ENCODE measurements at regions not wholly inside any gene's neighbourhood (a gene's known extent, or its start where the extent isn't known, plus 50 kb on each side); places are given as distances from the start of the nearest gene placed in this dataset.
"Not testable (repeated sequence)": the region's sequence is repeated elsewhere in the genome, so short reads cannot be mapped to it uniquely, and the experiment has no call there.

- no peak for DNase-seq (ENCODE audit: low read depth)
These were observed 332.7 kb upstream of the THBS1 start for GRCh38 chr15:39248204-39248603.

GRCh38 chr15:39250001-39250400, 330.9 kb upstream of the THBS1 start:
- no peak for DNase-seq (ENCODE audit: low read depth)

DNA sequence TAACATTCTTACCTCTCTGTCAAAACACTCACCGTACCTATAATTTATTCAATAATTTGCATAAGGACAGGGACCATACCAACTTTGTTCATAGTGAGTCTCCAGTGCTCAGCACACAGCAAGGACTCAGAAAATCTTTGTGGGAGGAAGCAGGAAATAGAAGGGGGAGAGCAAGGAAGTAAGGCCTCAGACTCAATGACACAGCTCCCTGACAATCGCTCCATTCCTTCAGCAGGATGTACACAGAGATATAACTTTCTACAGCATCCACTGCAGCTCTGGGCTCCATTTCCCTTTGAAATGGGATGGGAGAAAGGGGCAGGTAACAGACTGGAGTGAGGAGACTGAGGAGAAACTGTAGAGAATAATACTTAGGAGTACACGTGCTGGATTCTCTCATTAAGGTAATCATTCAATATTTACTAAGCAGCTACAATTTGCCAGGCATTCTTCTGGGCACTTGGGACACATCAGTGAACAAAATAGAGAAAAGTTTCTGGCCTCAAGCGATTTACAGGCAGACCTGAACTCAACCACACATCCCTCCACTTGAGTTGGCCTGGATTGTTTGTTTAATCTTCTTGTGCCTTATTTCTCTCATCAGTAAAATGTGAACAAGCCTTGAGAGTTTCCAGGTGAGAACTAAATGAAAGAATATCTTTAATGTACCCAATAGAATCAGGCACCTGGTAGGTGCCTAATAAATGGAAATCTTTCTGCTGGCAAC, 330.3 kb upstream of the THBS1 start:
- no peak for DNase-seq (ENCODE audit: low read depth)

- no peak for DNase-seq (ENCODE audit: low read depth)
These were observed 329.3 kb upstream of the THBS1 start for GRCh38 chr15:39251413-39252133.

DNA sequence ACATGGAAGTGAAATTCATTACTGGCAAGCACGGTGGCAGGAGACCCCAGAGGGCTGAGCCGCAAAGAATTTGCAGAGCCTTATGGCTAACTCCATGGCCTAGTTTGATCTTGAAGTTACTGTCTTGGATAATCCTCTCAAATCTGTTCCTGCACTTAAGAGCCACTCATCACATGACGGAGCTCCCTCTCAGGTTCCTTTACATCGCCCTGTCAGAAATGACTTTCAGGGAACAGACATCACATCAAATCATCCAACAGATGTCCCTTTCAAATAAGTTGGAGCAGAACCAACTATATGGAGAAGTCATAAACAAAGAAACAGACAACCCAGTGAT, 328.8 kb upstream of the THBS1 start:
- no peak for DNase-seq (ENCODE audit: low read depth)

DNA sequence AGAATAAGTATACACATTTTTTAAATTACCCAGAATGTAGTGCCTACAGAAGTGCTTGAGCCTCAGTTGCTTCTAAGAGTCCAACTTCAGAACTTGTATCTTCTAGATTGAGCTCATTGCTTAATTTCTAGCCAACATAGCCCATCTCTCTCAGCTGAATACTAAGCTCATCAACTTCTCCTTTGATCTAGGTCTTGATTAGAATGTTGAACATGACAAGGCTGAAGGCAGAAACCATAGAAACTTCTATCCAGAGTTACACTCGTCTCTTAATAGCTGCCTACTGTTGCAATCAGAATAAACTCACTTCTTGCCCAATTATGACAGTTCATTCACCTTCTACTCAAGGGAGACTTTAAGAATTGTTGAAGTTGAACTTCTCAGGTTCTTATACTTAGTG, 327.3 kb upstream of the THBS1 start:
- no peak for DNase-seq (ENCODE audit: low read depth)

DNA sequence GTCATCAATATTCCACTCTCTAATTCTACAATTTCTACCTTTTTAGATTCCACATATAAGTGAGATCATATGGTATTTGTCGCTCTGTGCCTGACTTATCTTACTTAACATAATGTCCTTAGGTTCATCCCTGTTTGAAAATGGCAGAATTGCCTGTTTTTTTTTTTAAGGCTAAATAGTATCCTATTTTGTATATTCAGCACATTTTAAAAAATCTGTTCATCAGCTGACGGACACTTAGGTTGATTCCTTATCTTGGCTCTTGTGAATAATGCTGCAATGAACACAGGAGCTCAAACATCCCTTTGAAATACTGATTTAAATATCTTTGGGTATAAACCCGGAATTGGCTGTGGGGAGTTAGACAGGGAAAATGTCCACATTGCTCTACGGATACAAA, 326.7 kb upstream of the THBS1 start:
- no peak for DNase-seq (ENCODE audit: low read depth)

- no peak for DNase-seq (ENCODE audit: low read depth)
These were observed 325.1 kb upstream of the THBS1 start for GRCh38 chr15:39255760-39256159.

DNA sequence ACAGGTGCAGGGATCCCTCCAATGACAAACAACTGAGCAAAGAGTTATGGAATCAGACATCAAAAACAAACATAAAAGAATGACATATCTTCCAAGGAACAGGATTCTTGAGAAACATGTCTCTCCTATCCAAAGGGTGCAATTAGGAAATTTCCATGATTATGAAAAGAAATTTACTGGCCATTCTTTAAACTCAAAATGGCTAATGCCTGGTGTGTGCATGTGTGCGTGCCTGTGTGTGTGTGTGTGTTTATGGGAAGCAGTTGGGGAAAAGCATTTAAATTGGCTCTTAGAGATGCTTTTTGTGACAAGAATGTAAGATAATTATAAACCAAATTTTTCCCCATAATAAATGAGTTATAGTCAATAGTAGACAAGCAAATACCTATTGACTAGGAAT, 320.5 kb upstream of the THBS1 start:
- no peak for DNase-seq (ENCODE audit: low read depth)

DNA sequence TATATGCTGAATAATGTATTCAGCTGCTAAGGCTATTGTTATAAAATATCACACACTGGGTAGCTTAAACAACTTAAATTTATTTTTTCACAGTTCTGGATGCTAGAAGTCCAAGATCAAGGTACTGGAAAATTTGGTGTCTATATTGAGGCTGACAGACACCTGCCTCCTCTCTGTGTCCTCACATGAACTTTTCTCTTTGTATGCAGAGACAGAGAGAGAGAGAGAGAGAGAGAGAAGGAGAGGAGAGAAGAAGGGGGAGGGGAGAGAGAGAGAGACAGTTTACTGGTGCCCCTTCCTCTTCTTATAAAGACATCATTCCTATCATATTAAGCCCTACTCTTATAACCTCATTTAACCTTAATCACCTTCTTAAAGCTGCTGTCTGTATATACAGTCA, 320.1 kb upstream of the THBS1 start:
- DNase-seq (ENCODE audit: low read depth), result no peak

- not testable (repeated sequence) for DNase-seq (ENCODE audit: low read depth)
These were observed 319.3 kb upstream of the THBS1 start for GRCh38 chr15:39261397-39262183.

GRCh38 chr15:39262995-39263772, 317.7 kb upstream of the THBS1 start:
- not testable (repeated sequence) for DNase-seq (ENCODE audit: low read depth)

GRCh38 chr15:39265261-39265660, 315.6 kb upstream of the THBS1 start:
- DNase-seq (ENCODE audit: low read depth), result no peak

GRCh38 chr15:39266890-39267289, 314.0 kb upstream of the THBS1 start:
- no peak for DNase-seq (ENCODE audit: low read depth)

DNA sequence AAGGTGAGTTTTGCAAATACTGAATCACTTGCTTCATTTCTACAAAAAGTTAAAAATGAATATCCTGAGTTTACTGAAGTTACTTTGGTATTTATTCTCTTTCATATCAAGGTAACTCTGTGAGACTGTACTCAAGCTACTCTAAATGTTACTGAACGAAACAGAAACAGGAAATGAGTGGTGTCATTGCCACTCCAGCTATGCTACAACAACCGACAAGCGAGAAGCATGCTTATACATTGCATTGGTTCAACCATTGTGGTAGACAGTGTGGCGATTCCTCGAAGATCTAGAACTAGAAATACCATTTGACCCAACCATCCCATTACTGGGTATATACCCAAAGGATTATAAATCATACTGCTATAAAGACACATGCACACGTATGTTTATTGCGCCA, 313.2 kb upstream of the THBS1 start:
- DNase-seq (ENCODE audit: low read depth), result no peak

DNA sequence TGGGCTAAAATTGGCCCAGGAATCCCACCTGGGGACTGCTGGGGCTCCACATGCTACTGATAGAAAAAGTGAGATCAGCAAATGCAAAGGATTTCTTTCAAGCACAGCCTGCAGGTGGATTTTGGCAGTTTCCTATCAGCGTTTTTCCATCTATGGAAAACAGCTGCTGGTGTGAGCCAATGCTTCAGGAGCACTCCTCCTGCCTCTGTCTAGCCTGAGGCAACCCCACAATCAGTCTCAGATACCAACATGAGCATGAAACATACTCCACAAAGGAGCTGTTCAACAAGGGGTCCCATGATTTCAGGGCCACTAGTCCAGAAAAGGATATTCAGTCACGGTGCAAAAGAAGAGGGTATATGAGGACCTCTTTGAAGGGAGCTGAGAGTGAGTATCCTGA, 311.5 kb upstream of the THBS1 start:
- DNase-seq (ENCODE audit: low read depth), result no peak

DNA sequence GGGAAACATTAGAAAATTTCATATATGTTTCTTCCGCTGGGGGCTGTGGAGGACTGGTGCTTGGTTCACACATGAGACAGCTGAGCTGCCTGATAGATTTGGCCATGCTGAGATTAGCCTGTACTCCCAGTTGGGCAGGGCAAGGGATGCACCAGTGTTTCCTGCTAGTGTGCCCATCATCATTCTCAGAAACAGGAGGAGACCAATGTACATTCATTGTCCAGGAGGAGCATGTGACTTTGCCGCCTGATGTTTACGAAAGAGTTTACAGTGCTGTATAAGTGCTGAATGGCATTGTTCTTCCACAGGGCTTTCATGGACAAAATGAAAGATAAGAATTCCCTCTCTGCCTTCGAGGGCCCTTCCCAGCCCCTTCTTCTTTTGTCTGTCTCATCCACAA, 311.1 kb upstream of the THBS1 start:
- no peak for DNase-seq (ENCODE audit: low read depth)

- no peak for DNase-seq (ENCODE audit: low read depth)
These were observed 310.5 kb upstream of the THBS1 start for GRCh38 chr15:39270221-39270855.

- DNase-seq (ENCODE audit: low read depth), result no peak
These were observed 309.9 kb upstream of the THBS1 start for GRCh38 chr15:39270934-39271333.

DNA sequence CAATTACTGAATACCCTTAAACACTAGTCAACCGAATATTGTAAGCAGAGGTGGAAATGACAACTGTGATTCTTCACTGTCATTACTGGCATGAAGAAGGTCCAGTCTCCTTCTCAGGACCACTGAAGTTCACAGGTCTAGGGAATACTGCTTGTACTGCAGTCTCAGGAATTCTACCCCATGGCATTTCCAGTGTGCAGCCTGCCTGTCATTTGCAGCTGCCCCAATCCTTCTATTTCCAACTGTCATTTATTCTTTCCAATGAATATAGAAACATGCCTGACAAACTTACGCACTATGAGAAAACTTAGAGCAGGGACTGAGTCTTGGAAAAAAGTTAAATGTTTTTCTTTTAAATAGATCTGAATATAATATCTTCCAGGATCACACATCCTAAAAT, 308.0 kb upstream of the THBS1 start:
- no peak for DNase-seq (ENCODE audit: low read depth)

DNA sequence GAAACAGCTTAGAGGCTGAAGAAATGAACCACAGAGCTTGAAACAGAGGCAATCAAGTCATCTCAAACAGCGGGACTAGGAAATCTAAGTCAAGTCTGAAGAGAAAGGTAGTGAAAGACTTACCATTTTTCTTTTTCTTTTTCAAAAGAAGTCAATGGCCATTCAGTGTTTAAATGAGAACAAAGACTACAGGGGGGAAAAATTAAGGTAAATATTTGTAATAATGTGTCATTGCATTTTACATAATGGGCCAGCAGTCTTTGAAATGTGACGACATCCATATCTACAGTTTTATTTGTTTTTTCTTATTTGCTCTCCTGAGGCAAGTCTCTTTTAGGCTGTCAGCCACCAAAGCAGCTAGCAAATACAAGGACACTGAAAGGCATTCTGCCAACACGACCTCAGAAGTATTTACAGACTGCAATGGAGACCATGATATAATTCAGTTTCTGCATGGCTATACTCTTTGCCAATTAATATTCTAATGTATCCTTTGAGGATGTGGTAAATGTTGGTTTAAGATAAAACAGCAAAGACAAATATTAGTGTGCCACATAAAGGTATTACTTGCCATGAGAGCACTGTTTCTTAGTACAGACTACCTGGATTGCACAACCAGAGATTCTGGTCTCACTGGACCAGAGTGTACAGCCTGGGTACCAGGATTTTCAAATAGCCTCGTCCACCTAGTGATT, 307.0 kb upstream of the THBS1 start:
- DNase-seq (ENCODE audit: low read depth), result no peak

Measured in activated gamma-delta T cell treated with anti-CD3 and anti-CD28 coated beads, Interleukin-2, amount 50 U/mL, for 16 hours (primary cell).